ENCODE measurements at regions not wholly inside any gene's neighbourhood (a gene's known extent, or its start where the extent isn't known, plus 50 kb on each side); places are given as distances from the start of the nearest gene placed in this dataset.

GRCh38 chr4:14337892-14338584 lies 664.2 kb upstream of the CPEB2 start:
- Histone ChIP-seq H3K79me2 (ENCODE audit: control insufficient read depth, insufficient read depth, low read length) (no peaks in the 10 kb centered on the region), H3K4me3 (ENCODE audit: control insufficient read depth in 2 of 3, extremely low read depth in 1 of 3, insufficient read depth in 2 of 3, low read depth in 1 of 3, low read length in 3 of 3) (no peak overlapping the region), H3K9ac (ENCODE audit: control insufficient read depth, extremely low read depth, insufficient read depth, low read length) (no peak overlapping the region), H3K27me3 (ENCODE audit: control insufficient read depth, extremely low read depth, insufficient read depth, low read length) (no peaks in the 10 kb centered on the region), H2AFZ (ENCODE audit: control insufficient read depth, low read length) (no peak overlapping the region), H3K36me3 (ENCODE audit: control insufficient read depth in 2 of 2, extremely low read depth in 1 of 2, insufficient read depth in 2 of 2, low read length in 2 of 2) (no peaks in the 10 kb centered on the region), H3K9me3 (ENCODE audit: control insufficient read depth, low read depth, low read length) (no peaks in the 10 kb centered on the region), H3K4me2 (ENCODE audit: control insufficient read depth, extremely low read depth, insufficient read depth, low read depth, low read length) (no peak overlapping the region), H4K20me1 (ENCODE audit: control insufficient read depth, extremely low read depth, insufficient read depth, low read length) (no peaks in the 10 kb centered on the region), H3K27ac (ENCODE audit: control insufficient read depth, insufficient read depth, low read length) (no peak overlapping the region), H3K4me1 (ENCODE audit: control insufficient read depth, extremely low read depth, insufficient read depth, low read length) (peaks cover 19% of the 10 kb centered on the region), H3K9me1 (ENCODE audit: control insufficient read depth, extremely low read depth, insufficient read depth, low read length) (no peaks in the 10 kb centered on the region)
- TF ChIP-seq CTCF (optimal IDR thresholded peaks at IDR 0.05 in 1 of 3, IDR thresholded peaks at IDR 0.05 in 1 of 3, conservative IDR thresholded peaks at IDR 0.05 in 1 of 3; ENCODE audit: extremely low read depth in 1 of 3, insufficient read depth in 2 of 3, low read length in 3 of 3) = no peak
- no peak for TF ChIP-seq EZH2 (IDR thresholded peaks at IDR 0.05; ENCODE audit: low read length)
- DNase-seq (ENCODE audit: low read depth, low spot score) (no peak), FAIRE-seq (no peak)
- dilution Hi-C loops (cut with MboI; ENCODE audit: extremely low pct_ligation_motif_present, low sequenced_read_pairs) = no loop called here

GRCh38 chr4:14338585-14339265 lies 663.6 kb upstream of the CPEB2 start:
- TF ChIP-seq EZH2 (IDR thresholded peaks at IDR 0.05; ENCODE audit: low read length) (no peak), CTCF (optimal IDR thresholded peaks at IDR 0.05 in 1 of 3, IDR thresholded peaks at IDR 0.05 in 1 of 3, conservative IDR thresholded peaks at IDR 0.05 in 1 of 3; ENCODE audit: extremely low read depth in 1 of 3, insufficient read depth in 2 of 3, low read length in 3 of 3) (no peak)
- Histone ChIP-seq H3K27ac (ENCODE audit: control insufficient read depth, insufficient read depth, low read length) (no peak overlapping the region), H3K4me3 (ENCODE audit: control insufficient read depth in 2 of 3, extremely low read depth in 1 of 3, insufficient read depth in 2 of 3, low read depth in 1 of 3, low read length in 3 of 3) (no peak overlapping the region), H3K4me2 (ENCODE audit: control insufficient read depth, extremely low read depth, insufficient read depth, low read depth, low read length) (no peak overlapping the region), H3K79me2 (ENCODE audit: control insufficient read depth, insufficient read depth, low read length) (no peaks in the 10 kb centered on the region), H2AFZ (ENCODE audit: control insufficient read depth, low read length) (no peak overlapping the region), H3K27me3 (ENCODE audit: control insufficient read depth, extremely low read depth, insufficient read depth, low read length) (no peaks in the 10 kb centered on the region), H3K9me3 (ENCODE audit: control insufficient read depth, low read depth, low read length) (no peaks in the 10 kb centered on the region), H3K9ac (ENCODE audit: control insufficient read depth, extremely low read depth, insufficient read depth, low read length) (no peak overlapping the region), H4K20me1 (ENCODE audit: control insufficient read depth, extremely low read depth, insufficient read depth, low read length) (no peaks in the 10 kb centered on the region), H3K9me1 (ENCODE audit: control insufficient read depth, extremely low read depth, insufficient read depth, low read length) (no peaks in the 10 kb centered on the region), H3K36me3 (ENCODE audit: control insufficient read depth in 2 of 2, extremely low read depth in 1 of 2, insufficient read depth in 2 of 2, low read length in 2 of 2) (no peaks in the 10 kb centered on the region), H3K4me1 (ENCODE audit: control insufficient read depth, extremely low read depth, insufficient read depth, low read length) (peaks cover 19% of the 10 kb centered on the region)
- DNase-seq (ENCODE audit: low read depth, low spot score) (no peak), FAIRE-seq (no peak)
- dilution Hi-C loops (cut with MboI; ENCODE audit: extremely low pct_ligation_motif_present, low sequenced_read_pairs) = no loop called here
